H1 (cell line): ENCODE measurements at regions not wholly inside any gene's neighbourhood (a gene's known extent, or its start where the extent isn't known, plus 50 kb on each side); places are given as distances from the start of the nearest gene placed in this dataset.

ENCODE experiments used
- CTCF ChIA-PET: fragments of 300-600 bp; sonication (Branson Sonifier 250); formaldehyde crosslinking; loops from one replicate; lab custom pipeline; 2021; ENCODE audit not compliant: partially characterized antibody; lab: Charles Lee
- POLR2A ChIA-PET: fragments of 300-600 bp; sonication (Branson Sonifier 250); formaldehyde crosslinking; loops from one replicate; lab custom pipeline; 2021; ENCODE audit warnings: inconsistent platforms; ENCODE audit not compliant: partially characterized antibody; lab: Charles Lee
- DNase-seq, 2 experiments: peaks; one replicate each; pipeline versions ENCODE4 v3.0.0 to v3.0.0-alpha.2; 2010 to 2022; ENCODE audit warnings: low spot score in 2 of 2, low read depth in 1 of 2, mixed read lengths in 1 of 2
- FAIRE-seq: peaks from 2 replicates; lab custom pipeline; 2011; peaks lifted over from hg19 to GRCh38; lab: Jason Lieb, UNC
- H2AFZ ChIP-seq: 2 replicates; pipeline ENCODE4 v1.8.1; 2012; ENCODE audit warnings: low read length, inconsistent platforms
- H2AK5ac ChIP-seq: 2 replicates; pipeline ENCODE4 v1.6.1; 2013; ENCODE audit warnings: low read depth, low read length
- H2BK120ac ChIP-seq: replicated peaks from 2 replicates; pipeline ENCODE3; 2013; ENCODE audit warnings: low read depth, low read length, inconsistent platforms
- H2BK12ac ChIP-seq: 2 replicates; pipeline ENCODE4 v1.6.1; 2013; ENCODE audit warnings: low read depth, low read length
- H2BK15ac ChIP-seq: 2 replicates; pipeline ENCODE4 v1.6.1; 2013; ENCODE audit warnings: low read length
- H2BK20ac ChIP-seq: 2 replicates; pipeline ENCODE4 v1.6.1; 2013; ENCODE audit warnings: low read length
- H2BK5ac ChIP-seq: 2 replicates; pipeline ENCODE4 v1.6.1; 2013; ENCODE audit warnings: low read depth, low read length
- H3K14ac ChIP-seq: 2 replicates; pipeline ENCODE4 v1.6.1; 2013; ENCODE audit warnings: inconsistent platforms; ENCODE audit not compliant: insufficient read length
- H3K18ac ChIP-seq: 2 replicates; pipeline ENCODE4 v1.6.1; 2013; ENCODE audit warnings: low read length; ENCODE audit errors: extremely low read depth
- H3K23ac ChIP-seq: 2 replicates; pipeline ENCODE4 v1.6.1; 2013; ENCODE audit warnings: inconsistent platforms; ENCODE audit not compliant: insufficient read length
- H3K23me2 ChIP-seq: 2 replicates; pipeline ENCODE4 v1.6.1; 2013; ENCODE audit warnings: low read depth, low read length
- H3K27ac ChIP-seq: 2 replicates; pipeline ENCODE4 v1.6.1; 2011; ENCODE audit warnings: low read depth, low read length, inconsistent platforms
- H3K27me3 ChIP-seq, 4 experiments: replicated peaks in 1 of 4; 1 replicate in 1 of 4; 2 replicates in 3 of 4; pipeline versions ENCODE4 v1.6.1 to v1.8.1; 2011 to 2013; ENCODE audit warnings: low read length in 3 of 4, mild to moderate bottlenecking in 3 of 4, inconsistent platforms in 2 of 4, mixed read lengths in 2 of 4, moderate library complexity in 1 of 4; ENCODE audit not compliant: control insufficient read depth in 3 of 4, insufficient read depth in 3 of 4; ENCODE audit errors: extremely low read depth in 1 of 4
- H3K36me3 ChIP-seq, 4 experiments: 2 replicates each; pipeline versions ENCODE4 v1.6.1 to v1.8.1; 2011 to 2013; ENCODE audit warnings: mild to moderate bottlenecking in 4 of 4, low read length in 3 of 4, moderate library complexity in 2 of 4, control low read depth in 1 of 4, inconsistent platforms in 1 of 4; ENCODE audit not compliant: insufficient read depth in 4 of 4, control insufficient read depth in 2 of 4
- H3K4ac ChIP-seq: replicated peaks from 2 replicates; pipeline ENCODE3; 2013; ENCODE audit warnings: low read length, low read depth, mixed read lengths, inconsistent platforms; ENCODE audit not compliant: insufficient read length
- H3K4me1 ChIP-seq, 4 experiments: replicated peaks in 1 of 4; 1 replicate in 1 of 4; 2 replicates in 3 of 4; pipeline versions ENCODE4 v1.6.1 to v1.8.1; 2011 to 2013; ENCODE audit warnings: low read length in 3 of 4, inconsistent platforms in 2 of 4, mixed read lengths in 1 of 4; ENCODE audit not compliant: insufficient read depth in 4 of 4, control insufficient read depth in 3 of 4
- H3K4me2 ChIP-seq, 2 experiments: 2 replicates each; pipeline versions ENCODE4 v1.6.1 to v1.8.1; 2011 to 2013; ENCODE audit warnings: low read depth in 2 of 2, low read length in 2 of 2, control low read depth in 1 of 2, inconsistent platforms in 1 of 2, mild to moderate bottlenecking in 1 of 2; ENCODE audit not compliant: insufficient read depth in 1 of 2
- H3K4me3 ChIP-seq, 4 experiments: fragments of 200-600, 300-600 bp in 1 of 4; sonication (generic), shearing (Covaris generic), sonication (Bioruptor Twin) in 1 of 4; 2 replicates each; pipeline versions ENCODE4 v1.5.1 to v1.8.1; 2011 to 2016; ENCODE audit warnings: low read length in 4 of 4, low read depth in 3 of 4, control low read depth in 2 of 4, inconsistent platforms in 2 of 4, mild to moderate bottlenecking in 2 of 4, mixed read lengths in 1 of 4, moderate library complexity in 1 of 4; ENCODE audit not compliant: insufficient read depth in 2 of 4; ENCODE audit errors: extremely low read depth in 1 of 4
- H3K56ac ChIP-seq: replicated peaks from 2 replicates; pipeline ENCODE3; 2013; ENCODE audit warnings: low read depth, mild to moderate bottlenecking, mixed read lengths, low read length, inconsistent platforms; ENCODE audit not compliant: insufficient read length
- H3K79me1 ChIP-seq: 2 replicates; pipeline ENCODE4 v1.6.1; 2013; ENCODE audit warnings: low read depth, low read length, control low read depth
- H3K79me2 ChIP-seq, 2 experiments: 2 replicates each; pipeline versions ENCODE4 v1.6.1 to v1.8.1; 2012 to 2013; ENCODE audit warnings: low read length in 2 of 2, mild to moderate bottlenecking in 2 of 2, inconsistent platforms in 1 of 2; ENCODE audit not compliant: insufficient read depth in 2 of 2, control insufficient read depth in 1 of 2
- H3K9ac ChIP-seq, 4 experiments: replicated peaks in 1 of 4; 1 replicate in 1 of 4; 2 replicates in 3 of 4; pipeline versions ENCODE4 v1.6.1 to v1.8.1; 2011 to 2013; ENCODE audit warnings: low read depth in 3 of 4, low read length in 3 of 4, control low read depth in 2 of 4, mild to moderate bottlenecking in 2 of 4, moderate library complexity in 2 of 4, inconsistent platforms in 1 of 4; ENCODE audit errors: extremely low read depth in 1 of 4
- H3K9me3 ChIP-seq, 2 experiments: 2 replicates each; pipeline versions ENCODE4 v1.6.1 to v1.8.1; 2012 to 2013; ENCODE audit warnings: mild to moderate bottlenecking in 2 of 2, moderate library complexity in 2 of 2, control low read depth in 1 of 2, inconsistent platforms in 1 of 2, low read depth in 1 of 2, low read length in 1 of 2, mixed read lengths in 1 of 2; ENCODE audit not compliant: insufficient read depth in 2 of 2
- H4K20me1 ChIP-seq, 2 experiments: replicated peaks in 1 of 2; 2 replicates each; pipeline versions ENCODE3 to v1.8.1; 2011 to 2013; ENCODE audit warnings: inconsistent platforms in 2 of 2, low read length in 2 of 2, mild to moderate bottlenecking in 1 of 2; ENCODE audit not compliant: insufficient read depth in 2 of 2, control insufficient read depth in 1 of 2
- H4K5ac ChIP-seq: 2 replicates; pipeline ENCODE4 v1.6.1; 2013; ENCODE audit warnings: low read length, low read depth, mixed read lengths, inconsistent platforms; ENCODE audit not compliant: insufficient read length
- H4K8ac ChIP-seq: 2 replicates; pipeline ENCODE4 v1.8.0; 2013; ENCODE audit warnings: mild to moderate bottlenecking, moderate library complexity, low read length, inconsistent platforms; ENCODE audit not compliant: insufficient read depth; ENCODE audit errors: extremely low read depth
- H4K91ac ChIP-seq: replicated peaks from 2 replicates; pipeline ENCODE3; 2013; ENCODE audit warnings: low read length, mixed read lengths, inconsistent platforms; ENCODE audit not compliant: insufficient read length
- CHD1 ChIP-seq: IDR thresholded peaks from 2 replicates; pipeline ENCODE4 v1.6.1; 2012; ENCODE audit warnings: low read depth, low read length, improper control_type of control experiment
- TAF7 ChIP-seq: optimal IDR thresholded peaks from 2 replicates; pipeline ENCODE3; 2011; ENCODE audit warnings: low read depth, mild to moderate bottlenecking, inconsistent platforms, low read length, moderate library complexity, borderline replicate concordance
- YY1 ChIP-seq: IDR thresholded peaks from 2 replicates; pipeline ENCODE4 v1.6.1; 2011; ENCODE audit warnings: low read depth, mild to moderate bottlenecking, low read length
- WGBS, 2 experiments: shearing (Covaris generic) in 1 of 2; methylation state at CpG; one replicate each; pipeline versions ENCODE4 v1.1.6 to v1.1.7; 2013 to 2015; ENCODE audit warnings: low lambda C conversion rate in 2 of 2, mixed read lengths in 2 of 2, inconsistent platforms in 1 of 2, low coverage in 1 of 2, missing lambda C conversion rate in 1 of 2; ENCODE audit not compliant: insufficient replicate concordance in 2 of 2, insufficient coverage in 1 of 2, insufficient read length in 1 of 2; ENCODE audit errors: extremely low coverage in 1 of 2, missing lambda C conversion rate in 1 of 2; 5-methylcytosine and 5-hydroxymethylcytosine counted together
- TF ChIP-seq, protein P1 (sequence below): IDR thresholded peaks from 2 replicates; pipeline ENCODE4 v1.6.1; 2012; ENCODE audit warnings: low read length, inconsistent platforms

GRCh38 chrX:128848374-128848773 lies 674.9 kb downstream of the SMARCA1 start:
- Histone ChIP-seq H2BK5ac (no peak overlapping the region), H3K23me2 (no peaks in the 10 kb centered on the region), H2BK120ac (no peak overlapping the region), H4K20me1 (no peaks in the 10 kb centered on the region), H3K9me3 (no peaks in the 10 kb centered on the region), H3K4ac (no peak overlapping the region), H2AK5ac (no peak overlapping the region), H3K9ac (no peak overlapping the region), H3K79me1 (no peaks in the 10 kb centered on the region), H3K79me2 (no peaks in the 10 kb centered on the region), H2AFZ (no peak overlapping the region), H3K14ac (no peak overlapping the region), H3K4me1 (no peaks in the 10 kb centered on the region), H3K4me2 (no peak overlapping the region), H2BK15ac (no peak overlapping the region), H2BK12ac (no peak overlapping the region), H3K27me3 (no peaks in the 10 kb centered on the region), H3K18ac (no peak overlapping the region), H3K27ac (no peak overlapping the region), H4K5ac (no peak overlapping the region), H4K8ac (no peak overlapping the region), H2BK20ac (no peak overlapping the region), H4K91ac (no peak overlapping the region)
- CTCF ChIA-PET = no interaction called here
- FAIRE-seq (no peak), DNase-seq (no peak)
- POLR2A ChIA-PET = no interaction called here
- WGBS, 2 experiments = 97% methylated on average over 3 of the region's 3 CpGs; no CpG with 5 or more reads in 1 of the 2 experiments
- no peak for TF ChIP-seq YY1
- TF ChIP-seq, protein P1, sequence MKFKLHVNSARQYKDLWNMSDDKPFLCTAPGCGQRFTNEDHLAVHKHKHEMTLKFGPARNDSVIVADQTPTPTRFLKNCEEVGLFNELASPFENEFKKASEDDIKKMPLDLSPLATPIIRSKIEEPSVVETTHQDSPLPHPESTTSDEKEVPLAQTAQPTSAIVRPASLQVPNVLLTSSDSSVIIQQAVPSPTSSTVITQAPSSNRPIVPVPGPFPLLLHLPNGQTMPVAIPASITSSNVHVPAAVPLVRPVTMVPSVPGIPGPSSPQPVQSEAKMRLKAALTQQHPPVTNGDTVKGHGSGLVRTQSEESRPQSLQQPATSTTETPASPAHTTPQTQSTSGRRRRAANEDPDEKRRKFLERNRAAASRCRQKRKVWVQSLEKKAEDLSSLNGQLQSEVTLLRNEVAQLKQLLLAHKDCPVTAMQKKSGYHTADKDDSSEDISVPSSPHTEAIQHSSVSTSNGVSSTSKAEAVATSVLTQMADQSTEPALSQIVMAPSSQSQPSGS = no peak
- no peak for TF ChIP-seq CHD1
- TF ChIP-seq TAF7 = no peak
- TF ChIP-seq, all 59 proteins: peak for 0
- no peaks in the 10 kb centered on the region for H3K36me3 ChIP-seq
- H3K23ac ChIP-seq = no peak overlapping the region
- no peak overlapping the region for H3K56ac ChIP-seq
- H3K4me3 ChIP-seq = no peak overlapping the region
